Activated CD8-positive, alpha-beta T cell treated with anti-CD3 and anti-CD28 coated beads, Interleukin-2, amount 10 ng/mL, durations not matched to agents 7 days and 5 days (primary cell): ENCODE measurements at regions not wholly inside any gene's neighbourhood (a gene's known extent, or its start where the extent isn't known, plus 50 kb on each side); places are given as distances from the start of the nearest gene placed in this dataset.
"Not testable (repeated sequence)": the region's sequence is repeated elsewhere in the genome, so short reads cannot be mapped to it uniquely, and the experiment has no call there.

Experiments
- ATAC-seq: fragments of 150-1000 bp; cut with Tn5 transposase; one replicate; pipeline ENCODE4 v1.10.0; 2021; ENCODE audit warnings: moderate library complexity
- CTCF ChIA-PET: fragments of 350-600 bp; sonication (Branson Sonifier 250); formaldehyde crosslinking; loops from one replicate; lab custom pipeline; 2021; ENCODE audit warnings: antibody characterized with exemption; lab: Charles Lee
- POLR2A ChIA-PET: fragments of 350-600 bp; sonication (Branson Sonifier 250); formaldehyde crosslinking; loops from one replicate; lab custom pipeline; 2021; ENCODE audit warnings: antibody characterized with exemption; lab: Charles Lee
- DNase-seq: peaks from one replicate; pipeline ENCODE4 v3.0.0-alpha.2; 2020
- H3K27ac Mint-ChIP-seq: one replicate; pipeline ENCODE4 v1.8.0; 2021; ENCODE audit warnings: mild to moderate bottlenecking, mixed read lengths
- H3K27me3 Mint-ChIP-seq: one replicate; pipeline ENCODE4 v1.8.0; 2021; ENCODE audit warnings: low read depth, mixed read lengths
- H3K36me3 Mint-ChIP-seq: one replicate; pipeline ENCODE4 v1.8.0; 2021; ENCODE audit warnings: low read depth, mixed read lengths
- H3K4me1 Mint-ChIP-seq: one replicate; pipeline ENCODE4 v1.8.0; 2021; ENCODE audit warnings: low read depth, mixed read lengths
- H3K4me3 Mint-ChIP-seq: one replicate; pipeline ENCODE4 v1.8.0; 2021; ENCODE audit warnings: mild to moderate bottlenecking, mixed read lengths
- H3K9me3 Mint-ChIP-seq: one replicate; pipeline ENCODE4 v1.8.0; 2022; ENCODE audit warnings: mixed read lengths; ENCODE audit not compliant: insufficient read depth

- H3K36me3 Mint-ChIP-seq = no peaks in the 10 kb centered on the region
- DNase-seq (no peak), ATAC-seq (no peak)
- no peak overlapping the region for H3K27ac Mint-ChIP-seq
- no peak overlapping the region for H3K4me3 Mint-ChIP-seq
- no peaks in the 10 kb centered on the region for H3K4me1 Mint-ChIP-seq
- H3K9me3 Mint-ChIP-seq = no peaks in the 10 kb centered on the region
- ChIA-PET CTCF (no interaction called here), POLR2A (no interaction called here)
- H3K27me3 Mint-ChIP-seq = no peaks in the 10 kb centered on the region
These were observed 235.8 kb downstream of the EPHA7 start for GRCh38 chr6:93183531-93183972.

GRCh38 chr6:93182938-93183479 lies 236.3 kb downstream of the EPHA7 start:
- Mint-ChIP-seq H3K9me3 (no peaks in the 10 kb centered on the region), H3K27me3 (no peaks in the 10 kb centered on the region), H3K4me1 (no peaks in the 10 kb centered on the region), H3K36me3 (no peaks in the 10 kb centered on the region), H3K27ac (no peak overlapping the region), H3K4me3 (no peak overlapping the region)
- ChIA-PET CTCF (no interaction called here), POLR2A (no interaction called here)
- DNase-seq = no peak
- no peak for ATAC-seq

GRCh38 chr6:93177918-93178317 lies 241.4 kb downstream of the EPHA7 start:
- POLR2A ChIA-PET = no interaction called here
- no peaks in the 10 kb centered on the region for H3K36me3 Mint-ChIP-seq
- CTCF ChIA-PET = no interaction called here

GRCh38 chr6:93177438-93177837 lies 241.9 kb downstream of the EPHA7 start:
- POLR2A ChIA-PET = no interaction called here
- no peak for ATAC-seq
- Mint-ChIP-seq H3K36me3 (no peaks in the 10 kb centered on the region), H3K9me3 (no peaks in the 10 kb centered on the region), H3K27me3 (no peaks in the 10 kb centered on the region), H3K27ac (no peak overlapping the region), H3K4me3 (no peak overlapping the region), H3K4me1 (no peaks in the 10 kb centered on the region)
- CTCF ChIA-PET = no interaction called here
- no peak for DNase-seq

More at GRCh38 chr6:93177918-93178317, 241.4 kb downstream of the EPHA7 start:
- H3K4me3 Mint-ChIP-seq = no peak overlapping the region
- H3K4me1 Mint-ChIP-seq = no peaks in the 10 kb centered on the region
- no peak for DNase-seq
- no peaks in the 10 kb centered on the region for H3K9me3 Mint-ChIP-seq
- H3K27me3 Mint-ChIP-seq = no peaks in the 10 kb centered on the region
- no peak for ATAC-seq
- H3K27ac Mint-ChIP-seq = no peak overlapping the region

- ChIA-PET CTCF (no interaction called here), POLR2A (interaction anchor here (0.6 kb wide), 1 partner anchor 1697 kb away, joined by 3 read pairs; no protein-coding TSS in a partner anchor)
- Mint-ChIP-seq H3K27me3 (no peaks in the 10 kb centered on the region), H3K4me1 (no peaks in the 10 kb centered on the region), H3K4me3 (no peak overlapping the region), H3K9me3 (no peaks in the 10 kb centered on the region), H3K27ac (no peak overlapping the region), H3K36me3 (no peaks in the 10 kb centered on the region)
- no peak for ATAC-seq
- DNase-seq = no peak
These were observed 243.3 kb downstream of the EPHA7 start for GRCh38 chr6:93176070-93176469.

- H3K27ac Mint-ChIP-seq, H3K4me3 Mint-ChIP-seq, CTCF ChIA-PET, H3K9me3 Mint-ChIP-seq, H3K36me3 Mint-ChIP-seq, H3K4me1 Mint-ChIP-seq, ATAC-seq, H3K27me3 Mint-ChIP-seq, DNase-seq, POLR2A ChIA-PET: not testable (repeated sequence)
These were observed 245.8 kb downstream of the EPHA7 start for GRCh38 chr6:93173573-93173972.

GRCh38 chr6:93165850-93166430 lies 253.4 kb downstream of the EPHA7 start:
- Mint-ChIP-seq H3K27me3 (no peaks in the 10 kb centered on the region), H3K27ac (no peak overlapping the region), H3K4me3 (no peak overlapping the region), H3K4me1 (no peaks in the 10 kb centered on the region), H3K36me3 (no peaks in the 10 kb centered on the region), H3K9me3 (peaks cover 5% of the 10 kb centered on the region)
- ChIA-PET POLR2A (no interaction called here), CTCF (no interaction called here)
- ATAC-seq = no peak
- no peak for DNase-seq

GRCh38 chr6:93164781-93165180 lies 254.6 kb downstream of the EPHA7 start:
- DNase-seq = no peak
- ChIA-PET CTCF (no interaction called here), POLR2A (no interaction called here)
- Mint-ChIP-seq H3K27ac (no peak overlapping the region), H3K4me1 (no peaks in the 10 kb centered on the region), H3K9me3 (peaks cover 5% of the 10 kb centered on the region), H3K27me3 (no peaks in the 10 kb centered on the region), H3K4me3 (no peak overlapping the region), H3K36me3 (no peaks in the 10 kb centered on the region)
- no peak for ATAC-seq

- H3K36me3 Mint-ChIP-seq = no peaks in the 10 kb centered on the region
- no peak overlapping the region for H3K4me3 Mint-ChIP-seq
- ATAC-seq (no peak), DNase-seq (no peak)
- H3K27me3 Mint-ChIP-seq = no peaks in the 10 kb centered on the region
- ChIA-PET POLR2A (no interaction called here), CTCF (no interaction called here)
- peaks cover 16% of the 10 kb centered on the region for H3K9me3 Mint-ChIP-seq
- H3K4me1 Mint-ChIP-seq = no peaks in the 10 kb centered on the region
- no peak overlapping the region for H3K27ac Mint-ChIP-seq
These were observed 256.2 kb downstream of the EPHA7 start for GRCh38 chr6:93163146-93163545.

GRCh38 chr6:93139408-93140081 lies 279.8 kb downstream of the EPHA7 start:
- ATAC-seq (no peak), DNase-seq (no peak)
- no peaks in the 10 kb centered on the region for H3K4me1 Mint-ChIP-seq

GRCh38 chr6:93136111-93136510 lies 283.2 kb downstream of the EPHA7 start:
- no peaks in the 10 kb centered on the region for H3K36me3 Mint-ChIP-seq
- H3K4me3 Mint-ChIP-seq = no peak overlapping the region
- no peak overlapping the region for H3K27ac Mint-ChIP-seq
- no peaks in the 10 kb centered on the region for H3K9me3 Mint-ChIP-seq
- H3K4me1 Mint-ChIP-seq = no peaks in the 10 kb centered on the region
- ChIA-PET POLR2A (no interaction called here), CTCF (no interaction called here)
- no peak for DNase-seq
- no peaks in the 10 kb centered on the region for H3K27me3 Mint-ChIP-seq
- no peak for ATAC-seq

More at GRCh38 chr6:93139408-93140081, 279.8 kb downstream of the EPHA7 start:
- Mint-ChIP-seq H3K27me3 (no peaks in the 10 kb centered on the region), H3K27ac (no peak overlapping the region), H3K9me3 (peaks cover 5% of the 10 kb centered on the region), H3K4me3 (no peak overlapping the region), H3K36me3 (no peaks in the 10 kb centered on the region)
- CTCF ChIA-PET = no interaction called here
- POLR2A ChIA-PET = no interaction called here

- ChIA-PET POLR2A (no interaction called here), CTCF (no interaction called here)
- Mint-ChIP-seq H3K36me3 (no peaks in the 10 kb centered on the region), H3K4me3 (no peak overlapping the region), H3K9me3 (peaks cover 10% of the 10 kb centered on the region), H3K4me1 (no peaks in the 10 kb centered on the region), H3K27ac (no peak overlapping the region), H3K27me3 (no peaks in the 10 kb centered on the region)
- DNase-seq = no peak
- ATAC-seq = no peak
These were observed 295.2 kb downstream of the EPHA7 start for GRCh38 chr6:93124006-93124632.
